HG02870 (cell line): ENCODE measurements at regions not wholly inside any gene's neighbourhood (a gene's known extent, or its start where the extent isn't known, plus 50 kb on each side); places are given as distances from the start of the nearest gene placed in this dataset.
"Not testable (repeated sequence)": the region's sequence is repeated elsewhere in the genome, so short reads cannot be mapped to it uniquely, and the experiment has no call there.

ENCODE experiments used
- ATAC-seq: cut with Tn5 transposase; IDR thresholded peaks from one replicate; pipeline ENCODE4 v1.9.1; 2021; ENCODE audit warnings: mild to moderate bottlenecking, moderate library complexity; ENCODE audit not compliant: unreplicated experiment

GRCh38 chr1:68827261-68827660, 330.4 kb upstream of the DEPDC1 start:
- no peak for ATAC-seq

GRCh38 chr1:68828013-68828412, 331.1 kb upstream of the DEPDC1 start:
- no peak for ATAC-seq

GRCh38 chr1:68831281-68831680, 334.4 kb upstream of the DEPDC1 start:
- ATAC-seq, result no peak

- no peak for ATAC-seq
Observed at GRCh38 chr1:68848017-68848416, 351.1 kb upstream of the DEPDC1 start.

GRCh38 chr1:68868606-68869005, 371.7 kb upstream of the DEPDC1 start:
- ATAC-seq, result no peak

GRCh38 chr1:68873144-68873543, 376.3 kb upstream of the DEPDC1 start:
- no peak for ATAC-seq

GRCh38 chr1:68881330-68882194, 384.7 kb upstream of the DEPDC1 start:
- not testable (repeated sequence) for ATAC-seq

- no peak for ATAC-seq
Observed at GRCh38 chr1:68889471-68889870, 392.6 kb upstream of the DEPDC1 start.

GRCh38 chr1:68890736-68891135, 393.9 kb upstream of the DEPDC1 start:
- ATAC-seq, result no peak

- no peak for ATAC-seq
Observed at GRCh38 chr1:68904477-68904876, 407.6 kb upstream of the DEPDC1 start.

GRCh38 chr1:68906431-68906830, 409.5 kb upstream of the DEPDC1 start:
- no peak for ATAC-seq

GRCh38 chr1:68907491-68907890, 410.6 kb upstream of the DEPDC1 start:
- no peak for ATAC-seq

GRCh38 chr1:68908316-68908715, 411.4 kb upstream of the DEPDC1 start:
- no peak for ATAC-seq

GRCh38 chr1:68916221-68916902, 419.5 kb upstream of the DEPDC1 start:
- ATAC-seq, result no peak

GRCh38 chr1:68917456-68917855, 420.6 kb upstream of the DEPDC1 start:
- ATAC-seq, result no peak

GRCh38 chr1:68918563-68918962, 421.7 kb upstream of the DEPDC1 start:
- ATAC-seq, result no peak

- no peak for ATAC-seq
Observed at GRCh38 chr1:68919075-68919474, 422.2 kb upstream of the DEPDC1 start.

- not testable (repeated sequence) for ATAC-seq
Observed at GRCh38 chr1:68923475-68924088, 426.7 kb upstream of the DEPDC1 start.

- no peak for ATAC-seq
Observed at GRCh38 chr1:68930101-68930500, 433.2 kb upstream of the DEPDC1 start.

- no peak for ATAC-seq
Observed at GRCh38 chr1:68936530-68936929, 439.6 kb upstream of the DEPDC1 start.

- ATAC-seq, result no peak
Observed at GRCh38 chr1:68938051-68938666, 441.3 kb upstream of the DEPDC1 start.
